ENCODE measurements at regions not wholly inside any gene's neighbourhood (a gene's known extent, or its start where the extent isn't known, plus 50 kb on each side); places are given as distances from the start of the nearest gene placed in this dataset.

- H3K4me3 ChIP-seq: no peak overlapping the region
- DNase-seq (no peak), ATAC-seq (no peak)
- intact Hi-C loops (cut with DNase I): no loop called here
- H3K9me3 ChIP-seq: no peaks in the 10 kb centered on the region
- no peak for TF ChIP-seq CTCF (IDR thresholded peaks at IDR 0.05)
- H3K4me1 ChIP-seq: no peaks in the 10 kb centered on the region
- H3K27me3 ChIP-seq: no peaks in the 10 kb centered on the region
- H3K27ac ChIP-seq: no peak overlapping the region
- H3K36me3 ChIP-seq: no peaks in the 10 kb centered on the region
Measured at GRCh38 chr3:11089931-11090330, 64.4 kb upstream of the HRH1 start.

GRCh38 chr3:11090551-11090950 lies 63.7 kb upstream of the HRH1 start:
- H3K27ac ChIP-seq: no peak overlapping the region
- ATAC-seq (no peak), DNase-seq (no peak)
- no peak overlapping the region for H3K4me3 ChIP-seq
- H3K27me3 ChIP-seq: no peaks in the 10 kb centered on the region
- intact Hi-C loops (cut with DNase I): no loop called here
- no peaks in the 10 kb centered on the region for H3K36me3 ChIP-seq
- no peaks in the 10 kb centered on the region for H3K4me1 ChIP-seq
- no peak for TF ChIP-seq CTCF (IDR thresholded peaks at IDR 0.05)
- H3K9me3 ChIP-seq: no peaks in the 10 kb centered on the region

GRCh38 chr3:11091088-11091590 lies 63.2 kb upstream of the HRH1 start:
- H3K4me3 ChIP-seq: no peak overlapping the region
- TF ChIP-seq CTCF (IDR thresholded peaks at IDR 0.05): no peak
- peak in 1 of 4 donors; percentile 7 for DNase-seq
- H3K9me3 ChIP-seq: no peaks in the 10 kb centered on the region
- no peak overlapping the region for H3K27ac ChIP-seq
- H3K27me3 ChIP-seq: peaks cover 0 to under 1% of the 10 kb centered on the region in 2 donors
- intact Hi-C loops (cut with DNase I): no loop called here
- peaks cover under 1 to 5% of the 10 kb centered on the region in 2 donors for H3K4me1 ChIP-seq
- no peaks in the 10 kb centered on the region for H3K36me3 ChIP-seq
- peak; percentile 17 for ATAC-seq

- Histone ChIP-seq H3K36me3 (no peaks in the 10 kb centered on the region), H3K4me3 (no peak overlapping the region), H3K9me3 (no peaks in the 10 kb centered on the region), H3K27me3 (peaks cover 0 to 7% of the 10 kb centered on the region in 2 donors), H3K4me1 (peaks cover 7 to 12% of the 10 kb centered on the region in 2 donors), H3K27ac (no peak overlapping the region)
- DNase-seq (no peak), ATAC-seq (no peak)
- no peak for TF ChIP-seq CTCF (IDR thresholded peaks at IDR 0.05)
- intact Hi-C loops (cut with DNase I): no loop called here
Measured at GRCh38 chr3:11091791-11092190, 62.5 kb upstream of the HRH1 start.

GRCh38 chr3:11093823-11094340 lies 60.4 kb upstream of the HRH1 start:
- no peak for ATAC-seq
- no peak for TF ChIP-seq CTCF (IDR thresholded peaks at IDR 0.05)
- peaks cover 0 to 20% of the 10 kb centered on the region in 2 donors for H3K27me3 ChIP-seq
- H3K4me3 ChIP-seq: no peak overlapping the region
- H3K4me1 ChIP-seq: peaks cover 9 to 15% of the 10 kb centered on the region in 2 donors
- no peak overlapping the region for H3K27ac ChIP-seq
- DNase-seq: no peak
- H3K36me3 ChIP-seq: no peaks in the 10 kb centered on the region
- intact Hi-C loops (cut with DNase I): no loop called here
- no peaks in the 10 kb centered on the region for H3K9me3 ChIP-seq

Measured in left lung (tissue), 4 donors.